Smooth muscle cell (in vitro differentiated cells): ENCODE measurements at regions not wholly inside any gene's neighbourhood (a gene's known extent, or its start where the extent isn't known, plus 50 kb on each side); places are given as distances from the start of the nearest gene placed in this dataset.

Experiments used
- DNase-seq: peaks from one replicate; lab custom pipeline; 2025; ENCODE audit not compliant: unreplicated experiment; lab: John Stamatoyannopoulos, UW
- H2AFZ ChIP-seq: fragments of 200-600 bp; sonication (generic); 2 replicates; pipeline ENCODE4 v1.6.0; 2016; ENCODE audit warnings: antibody characterized with exemption, low read depth, mild to moderate bottlenecking
- H3F3A ChIP-seq: fragments of 200-600 bp; sonication (generic); 2 replicates; pipeline ENCODE4 v1.6.0; 2017; ENCODE audit warnings: antibody characterized with exemption, low read depth
- H3K27ac ChIP-seq: fragments of 200-600 bp; sonication (generic); 2 replicates; pipeline ENCODE4 v1.5.1; 2016; ENCODE audit warnings: low read depth, mild to moderate bottlenecking
- H3K27me3 ChIP-seq: fragments of 200-600 bp; sonication (generic); 2 replicates; pipeline ENCODE4 v1.6.1; 2016; ENCODE audit warnings: low read depth, mild to moderate bottlenecking
- H3K36me3 ChIP-seq: fragments of 200-600 bp; sonication (generic); 2 replicates; pipeline ENCODE4 v1.5.1; 2016; ENCODE audit warnings: low read depth
- H3K4me1 ChIP-seq: fragments of 200-600 bp; sonication (generic); 2 replicates; pipeline ENCODE4 v1.5.1; 2016; ENCODE audit warnings: low read depth
- H3K4me2 ChIP-seq: fragments of 200-600 bp; sonication (generic); 2 replicates; pipeline ENCODE4 v1.6.0; 2016; ENCODE audit warnings: mild to moderate bottlenecking
- H3K4me3 ChIP-seq: fragments of 200-600 bp; sonication (generic); 2 replicates; pipeline ENCODE4 v1.5.1; 2016; ENCODE audit warnings: mild to moderate bottlenecking
- H3K79me2 ChIP-seq: fragments of 200-600 bp; sonication (generic); 2 replicates; pipeline ENCODE4 v1.6.0; 2016; ENCODE audit warnings: low read depth, mild to moderate bottlenecking
- H3K9ac ChIP-seq: fragments of 200-600 bp; sonication (generic); 2 replicates; pipeline ENCODE4 v1.6.0; 2016; ENCODE audit warnings: low read depth
- H3K9me3 ChIP-seq: fragments of 200-600 bp; sonication (generic); replicated peaks from 2 replicates; pipeline ENCODE4 v1.5.1; 2016; ENCODE audit warnings: low read depth
- H4K20me1 ChIP-seq: fragments of 200-600 bp; sonication (generic); 2 replicates; pipeline ENCODE4 v1.6.0; 2016; ENCODE audit warnings: low read depth
- CTCF ChIP-seq: fragments of 200-600 bp; sonication (generic); IDR thresholded peaks from 2 replicates; pipeline ENCODE4 v1.5.1; 2017; ENCODE audit warnings: borderline replicate concordance, mild to moderate bottlenecking, antibody characterized with exemption; ENCODE audit not compliant: insufficient read depth, poor library complexity, severe bottlenecking
- WGBS: methylation state at CpG from one replicate; pipeline ENCODE4 v1.1.7; 2016; ENCODE audit warnings: low lambda C conversion rate; 5-methylcytosine and 5-hydroxymethylcytosine counted together

- Histone ChIP-seq H3K27me3 (no peaks in the 10 kb centered on the region), H3K27ac (no peak overlapping the region), H3K79me2 (no peaks in the 10 kb centered on the region), H3K9me3 (no peaks in the 10 kb centered on the region), H3F3A (no peaks in the 10 kb centered on the region), H3K4me1 (peaks cover 22% of the 10 kb centered on the region), H3K9ac (no peak overlapping the region), H3K4me2 (peak overlapping the region; percentile 12), H3K36me3 (no peaks in the 10 kb centered on the region), H4K20me1 (no peaks in the 10 kb centered on the region), H2AFZ (no peak overlapping the region), H3K4me3 (no peak overlapping the region)
- no peak for TF ChIP-seq CTCF
- DNase-seq = no peak
- whole genome bisulfite sequencing = 70% methylated on average over 14 of the region's 15 CpGs
These were observed 174.0 kb downstream of the KATNIP start for GRCh38 chr16:27723711-27724481.

- Histone ChIP-seq H3F3A (no peaks in the 10 kb centered on the region), H3K9me3 (no peaks in the 10 kb centered on the region), H3K4me2 (no peak overlapping the region), H3K4me1 (peaks cover 20% of the 10 kb centered on the region), H2AFZ (no peak overlapping the region), H3K4me3 (no peak overlapping the region), H4K20me1 (no peaks in the 10 kb centered on the region), H3K36me3 (no peaks in the 10 kb centered on the region), H3K27me3 (no peaks in the 10 kb centered on the region), H3K27ac (no peak overlapping the region), H3K9ac (no peak overlapping the region), H3K79me2 (no peaks in the 10 kb centered on the region)
- no peak for TF ChIP-seq CTCF
- no peak for DNase-seq
- 75% methylated on average over 8 of the region's 8 CpGs for WGBS
These were observed 174.7 kb downstream of the KATNIP start for GRCh38 chr16:27724482-27725235.

- TF ChIP-seq CTCF = no peak
- no peaks in the 10 kb centered on the region for H3K36me3 ChIP-seq
- peaks cover 20% of the 10 kb centered on the region for H3K4me1 ChIP-seq
- H3K27ac ChIP-seq = no peak overlapping the region
- no peak overlapping the region for H2AFZ ChIP-seq
- H3K4me3 ChIP-seq = no peak overlapping the region
- no peak overlapping the region for H3K9ac ChIP-seq
- H3K9me3 ChIP-seq = no peaks in the 10 kb centered on the region
- no peaks in the 10 kb centered on the region for H3K27me3 ChIP-seq
- 96% methylated on average over 15 of the region's 15 CpGs for WGBS
- no peaks in the 10 kb centered on the region for H4K20me1 ChIP-seq
- no peak overlapping the region for H3K4me2 ChIP-seq
- H3K79me2 ChIP-seq = no peaks in the 10 kb centered on the region
- no peaks in the 10 kb centered on the region for H3F3A ChIP-seq
- no peak for DNase-seq
These were observed 175.5 kb downstream of the KATNIP start for GRCh38 chr16:27725236-27726000.
